A673 (cell line): ENCODE measurements at regions not wholly inside any gene's neighbourhood (a gene's known extent, or its start where the extent isn't known, plus 50 kb on each side); places are given as distances from the start of the nearest gene placed in this dataset.

Source experiments
- EZH2 ChIP-seq: fragments of 200-600 bp; sonication (generic); IDR thresholded peaks from 2 replicates; pipeline ENCODE4 v1.6.1; 2017; ENCODE audit warnings: borderline replicate concordance, low read depth, mild to moderate bottlenecking, mixed read lengths, antibody characterized with exemption, low read length; ENCODE audit not compliant: poor library complexity, severe bottlenecking
- TF ChIP-seq, protein P1 (sequence below): fragments of 300-800, 200-600 bp; sonication (generic); conservative IDR thresholded peaks from 2 replicates; pipeline ENCODE4 v1.5.1; 2017; ENCODE audit warnings: low read depth, mild to moderate bottlenecking, antibody characterized with exemption, low read length, moderate library complexity, mixed read lengths

DNA sequence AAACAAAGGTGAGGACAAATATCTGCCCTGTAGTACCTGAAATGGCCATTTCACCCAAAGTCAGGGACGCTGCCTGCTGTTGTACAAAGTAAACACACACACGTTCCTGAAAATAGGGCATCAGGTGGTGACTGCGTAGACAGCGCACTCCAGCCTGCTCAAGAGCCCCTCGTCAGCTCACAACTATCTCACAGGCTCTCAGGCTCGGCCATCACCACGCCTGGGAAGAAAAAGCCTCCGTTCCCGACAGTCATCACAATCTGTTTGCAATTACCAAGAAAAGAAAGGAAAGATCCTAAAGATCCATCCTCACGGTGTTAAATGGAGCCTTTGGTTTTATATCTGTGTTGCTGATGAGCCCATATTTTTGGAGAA is 230.2 kb downstream of the ZNF516 start:
- no peak for TF ChIP-seq EZH2
- TF ChIP-seq, protein P1, sequence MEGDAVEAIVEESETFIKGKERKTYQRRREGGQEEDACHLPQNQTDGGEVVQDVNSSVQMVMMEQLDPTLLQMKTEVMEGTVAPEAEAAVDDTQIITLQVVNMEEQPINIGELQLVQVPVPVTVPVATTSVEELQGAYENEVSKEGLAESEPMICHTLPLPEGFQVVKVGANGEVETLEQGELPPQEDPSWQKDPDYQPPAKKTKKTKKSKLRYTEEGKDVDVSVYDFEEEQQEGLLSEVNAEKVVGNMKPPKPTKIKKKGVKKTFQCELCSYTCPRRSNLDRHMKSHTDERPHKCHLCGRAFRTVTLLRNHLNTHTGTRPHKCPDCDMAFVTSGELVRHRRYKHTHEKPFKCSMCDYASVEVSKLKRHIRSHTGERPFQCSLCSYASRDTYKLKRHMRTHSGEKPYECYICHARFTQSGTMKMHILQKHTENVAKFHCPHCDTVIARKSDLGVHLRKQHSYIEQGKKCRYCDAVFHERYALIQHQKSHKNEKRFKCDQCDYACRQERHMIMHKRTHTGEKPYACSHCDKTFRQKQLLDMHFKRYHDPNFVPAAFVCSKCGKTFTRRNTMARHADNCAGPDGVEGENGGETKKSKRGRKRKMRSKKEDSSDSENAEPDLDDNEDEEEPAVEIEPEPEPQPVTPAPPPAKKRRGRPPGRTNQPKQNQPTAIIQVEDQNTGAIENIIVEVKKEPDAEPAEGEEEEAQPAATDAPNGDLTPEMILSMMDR: no peak
